ENCODE measurements at regions not wholly inside any gene's neighbourhood (a gene's known extent, or its start where the extent isn't known, plus 50 kb on each side); places are given as distances from the start of the nearest gene placed in this dataset.

DNA sequence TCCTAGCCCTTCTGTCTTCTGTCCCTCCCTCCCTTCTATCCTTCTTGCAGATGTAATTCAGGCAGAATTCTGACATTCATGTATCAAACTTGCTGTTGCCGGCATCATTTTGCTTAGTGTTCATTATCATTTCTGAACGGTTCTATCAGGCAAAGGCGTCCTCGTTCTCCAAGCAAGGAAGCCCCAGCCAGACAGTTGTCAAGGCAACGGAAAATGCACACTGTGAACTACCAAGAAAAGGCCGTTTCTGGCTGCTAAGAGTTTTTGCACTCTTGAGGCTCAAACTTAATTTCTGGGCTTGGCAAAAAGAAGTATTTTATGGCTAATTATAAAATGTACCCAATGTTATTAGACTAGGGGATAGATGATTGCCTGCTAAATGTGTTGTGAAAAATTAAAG is 164.7 kb upstream of the KCNJ15 start:
- no peak for TF ChIP-seq L3MBTL2 (conservative IDR thresholded peaks at IDR 0.05)
- TF ChIP-seq SUZ12 (IDR thresholded peaks at IDR 0.05) = no peak
- no peak for TF ChIP-seq FOXK2 (IDR thresholded peaks at IDR 0.05)
- TF ChIP-seq BHLHE40 (IDR thresholded peaks at IDR 0.05; ENCODE audit: borderline replicate concordance) = no peak
